ENCODE measurements at regions not wholly inside any gene's neighbourhood (a gene's known extent, or its start where the extent isn't known, plus 50 kb on each side); places are given as distances from the start of the nearest gene placed in this dataset.

DNA sequence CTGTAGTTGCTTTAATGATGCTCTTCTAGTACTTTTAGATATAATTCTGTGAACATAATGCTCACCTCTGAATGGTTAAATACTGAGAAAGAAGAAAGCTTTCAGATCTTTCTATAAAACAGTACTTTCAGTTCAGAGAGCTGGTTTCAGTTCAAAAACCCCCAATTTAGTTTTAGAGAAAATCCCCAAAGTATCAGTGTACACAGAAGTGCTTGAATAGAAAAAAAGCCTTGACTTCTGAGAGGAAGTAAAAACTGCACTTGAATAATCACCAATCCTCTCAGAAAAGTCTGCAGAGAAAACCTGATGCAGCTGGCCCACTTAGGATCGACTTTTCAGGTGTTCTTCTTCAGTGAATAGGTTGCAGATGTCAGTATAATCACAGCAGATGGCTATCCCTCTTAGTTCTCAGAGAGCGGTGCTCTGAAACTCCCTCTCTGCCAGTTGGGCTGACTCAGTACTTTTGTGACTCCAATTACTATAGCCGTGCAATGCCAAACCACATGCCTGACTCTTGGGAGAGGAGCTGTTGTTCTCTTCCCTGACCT, 616.3 kb downstream of the LRFN5 start:
- no peak for DNase-seq
- peak; percentile 71 to 87 for ATAC-seq
- intact Hi-C loops (cut with DNase I): no loop called here

DNA sequence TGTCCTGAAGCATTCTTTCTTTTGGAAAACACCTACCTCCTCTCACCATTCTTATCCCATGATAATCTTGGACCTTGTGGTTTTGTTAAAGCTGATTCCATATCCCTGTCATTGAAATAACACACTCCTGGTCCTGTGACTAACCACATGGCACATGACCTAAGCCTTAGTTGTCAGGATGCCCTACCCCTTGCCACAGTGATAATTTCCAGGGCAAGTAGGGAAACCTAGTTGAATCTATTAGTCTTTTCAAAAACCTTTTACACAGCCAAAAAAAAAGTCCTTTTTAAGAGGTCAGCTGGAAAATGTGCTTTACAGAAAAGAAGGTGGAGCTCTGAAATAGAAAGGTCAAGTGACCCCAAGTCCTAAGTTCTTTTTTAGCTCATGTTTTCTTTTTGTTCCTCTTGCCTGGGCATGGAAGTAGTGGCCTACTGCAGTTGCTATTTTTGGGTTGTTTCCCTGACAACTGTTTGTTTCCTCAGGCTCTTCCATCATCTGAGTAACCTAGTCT, 608.4 kb downstream of the LRFN5 start:
- intact Hi-C loops (cut with DNase I): no loop called here
- DNase-seq (no peak), ATAC-seq (peak in 1 of 2 donors; percentile 49)

DNA sequence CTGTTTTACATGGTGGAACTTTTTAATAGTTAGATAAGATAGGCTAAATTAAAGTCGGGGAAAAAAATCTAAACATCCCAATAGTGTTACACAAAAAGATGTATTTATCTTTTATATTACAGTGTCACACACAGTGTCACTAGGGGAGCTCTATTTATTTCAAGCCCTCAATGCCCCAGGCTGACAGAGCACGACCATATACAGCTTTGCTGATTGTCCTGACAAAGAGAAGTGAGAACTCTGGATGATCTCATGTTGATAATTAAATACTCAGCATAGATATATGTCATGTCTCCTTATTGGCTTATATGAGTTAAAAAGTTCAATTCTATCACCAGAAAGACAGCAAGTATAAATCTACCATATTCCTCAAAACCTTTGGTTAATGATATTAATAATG, 594.3 kb downstream of the LRFN5 start:
- ATAC-seq (no peak), DNase-seq (no peak)
- intact Hi-C loops (cut with DNase I): no loop called here

DNA sequence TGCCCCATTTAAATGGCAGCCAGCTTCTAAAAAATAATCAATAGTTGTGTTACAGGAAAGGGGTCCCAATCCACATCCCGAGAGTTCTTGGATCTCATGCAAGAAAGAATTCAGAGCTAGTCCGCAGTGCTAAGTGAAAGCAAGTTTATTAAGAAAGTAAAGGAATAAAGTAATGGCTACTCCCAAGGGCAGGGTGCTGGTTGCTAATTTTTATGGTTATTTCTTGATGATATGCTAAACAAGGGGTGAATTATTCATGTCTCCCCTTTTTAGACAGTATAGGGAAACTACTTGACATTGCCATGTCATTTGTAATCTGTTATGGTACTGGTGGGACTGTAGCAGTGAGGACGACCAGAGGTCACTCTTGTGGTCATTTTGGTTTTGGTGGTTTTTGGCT, 591.3 kb downstream of the LRFN5 start:
- intact Hi-C loops (cut with DNase I): no loop called here
- no peak for DNase-seq
- ATAC-seq: no peak

DNA sequence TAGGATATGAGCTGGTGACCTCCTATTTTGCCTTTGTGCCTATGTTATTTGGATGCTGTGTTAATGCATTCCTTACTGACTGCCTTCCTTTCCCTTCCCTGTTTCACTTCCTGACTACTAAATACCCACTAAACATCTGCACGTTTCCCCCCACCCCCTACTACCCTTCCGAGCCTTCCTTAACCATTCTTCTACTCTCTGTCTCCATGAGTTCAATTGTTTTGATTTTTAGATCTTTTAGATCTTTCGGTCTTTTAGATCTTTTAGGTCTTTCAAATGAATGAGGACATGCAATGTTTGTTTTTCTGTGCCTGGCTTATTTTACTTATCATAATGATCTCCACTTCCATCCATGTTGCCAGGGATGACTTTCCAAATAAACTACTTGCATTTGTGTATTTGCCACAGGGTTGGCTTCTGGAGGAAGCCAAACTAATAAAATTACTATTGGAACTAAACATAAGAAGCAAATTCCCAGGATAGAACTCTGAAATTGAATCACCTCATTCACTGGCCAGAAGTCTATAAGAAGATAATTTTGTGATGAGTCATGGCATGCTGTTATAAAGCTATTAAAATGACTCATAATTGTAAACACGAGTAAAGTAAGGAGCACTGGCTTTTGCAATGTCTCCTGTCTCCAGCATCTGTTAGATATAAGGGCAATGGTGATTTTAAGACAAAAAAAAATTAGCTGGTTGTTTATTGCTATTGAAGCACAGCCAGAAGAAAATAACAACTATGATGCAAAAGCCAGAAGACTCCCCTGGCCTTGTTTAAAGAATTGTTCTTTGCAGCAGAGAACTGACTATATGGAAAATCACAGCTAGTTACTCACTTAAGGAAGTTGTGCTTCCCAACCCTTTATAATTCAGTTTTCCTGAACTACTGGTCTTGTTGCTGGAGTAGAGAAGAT, 586.3 kb downstream of the LRFN5 start:
- intact Hi-C loops (cut with DNase I): no loop called here
- ATAC-seq (peak in 1 of 2 donors; percentile 79), DNase-seq (no peak)

DNA sequence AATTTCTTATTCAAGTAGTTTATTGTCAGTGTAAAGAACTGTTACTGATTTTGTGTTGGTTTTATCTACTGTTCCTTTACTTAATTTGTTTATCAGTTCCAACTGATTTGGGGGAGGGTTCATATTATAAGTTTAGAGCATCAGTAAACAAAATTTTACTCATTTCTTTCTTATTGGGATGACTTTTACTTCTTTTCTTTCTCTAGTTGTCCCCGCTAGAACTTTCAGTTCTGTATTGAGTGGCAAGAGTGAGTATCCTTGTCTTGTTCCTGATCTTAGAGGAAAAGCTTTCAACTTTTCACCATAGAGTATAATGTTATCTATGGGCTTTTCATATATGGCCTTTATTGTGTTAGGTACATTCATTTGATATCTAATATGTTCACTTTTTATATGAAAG, 584.1 kb downstream of the LRFN5 start:
- intact Hi-C loops (cut with DNase I): no loop called here
- no peak for ATAC-seq
- DNase-seq: no peak

DNA sequence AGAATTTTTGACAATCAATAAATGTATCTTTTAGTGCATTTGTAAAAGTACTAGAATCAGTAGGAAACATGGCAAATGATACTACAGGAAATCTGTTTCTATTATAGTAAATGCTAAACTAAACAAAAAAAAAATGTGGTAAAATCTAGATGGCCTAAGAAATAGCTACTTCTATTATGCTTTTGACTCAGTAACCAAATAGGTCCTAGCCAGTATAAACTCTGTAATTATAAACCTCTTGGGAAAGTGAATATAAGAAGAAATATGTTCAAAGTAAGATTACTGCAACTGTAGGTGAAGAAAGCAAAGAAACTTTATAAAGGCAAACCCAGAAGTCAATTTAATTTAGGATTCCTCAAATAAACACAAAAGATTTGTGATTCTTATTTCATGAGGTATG, 581.2 kb downstream of the LRFN5 start:
- DNase-seq (no peak), ATAC-seq (no peak)
- intact Hi-C loops (cut with DNase I): no loop called here

DNA sequence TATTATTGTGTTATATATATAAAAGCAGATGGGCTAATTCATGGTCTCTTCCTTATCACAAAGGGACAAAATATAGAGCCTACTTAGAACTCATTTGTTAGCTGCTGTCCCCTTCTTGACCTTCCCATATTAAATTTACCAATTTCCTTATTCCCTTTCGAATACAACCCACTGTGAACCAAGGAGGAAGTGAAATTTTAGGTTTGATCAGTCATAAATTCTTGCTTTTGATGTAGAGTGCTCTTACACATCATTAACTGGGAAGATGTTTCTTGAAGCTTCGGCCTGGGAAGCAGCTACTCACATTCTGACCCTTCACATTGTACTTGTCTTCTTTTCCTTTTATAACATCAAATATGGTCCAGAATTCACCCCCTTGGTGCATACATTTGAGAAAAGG, 579.0 kb downstream of the LRFN5 start:
- intact Hi-C loops (cut with DNase I): no loop called here
- ATAC-seq (no peak), DNase-seq (no peak)

DNA sequence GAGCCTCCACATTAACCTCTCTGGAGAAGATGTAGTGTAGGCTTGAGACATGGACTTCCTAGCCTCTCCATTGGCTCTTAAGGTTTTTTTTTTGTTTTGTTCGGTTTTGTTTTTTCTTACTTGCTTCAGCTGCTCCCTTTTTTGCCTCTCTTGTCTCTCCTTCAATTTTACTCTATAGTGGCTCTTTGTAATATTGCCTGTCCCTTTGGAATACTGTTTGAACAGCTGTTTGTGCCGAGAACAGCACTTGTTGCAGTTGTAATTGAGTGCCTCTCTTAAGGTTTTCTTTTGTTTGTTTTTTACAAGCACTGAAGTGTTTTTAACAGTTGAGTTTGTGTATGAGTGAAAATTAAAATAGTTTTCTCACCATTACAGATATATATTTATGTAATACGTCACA, 567.7 kb downstream of the LRFN5 start:
- intact Hi-C loops (cut with DNase I): no loop called here

DNA sequence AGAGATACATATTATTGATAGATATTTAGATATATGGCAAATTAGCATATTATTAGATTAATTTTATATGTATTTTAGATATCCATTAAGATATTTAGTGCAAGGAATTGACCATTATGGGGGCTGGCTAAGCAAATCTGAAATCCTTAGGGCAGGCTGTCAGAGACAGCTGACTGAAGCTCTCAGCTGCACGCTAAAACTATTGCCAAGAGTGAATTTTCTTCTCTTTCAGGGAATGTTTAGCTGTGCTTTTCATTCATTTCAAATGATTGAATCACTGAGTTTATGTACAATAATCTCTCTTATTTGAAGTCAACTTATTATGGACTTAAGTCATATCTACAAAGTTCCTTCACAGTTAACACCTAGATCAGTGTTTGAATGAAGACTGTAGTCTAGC, 566.5 kb downstream of the LRFN5 start:
- DNase-seq: no peak
- intact Hi-C loops (cut with DNase I): no loop called here
- ATAC-seq: no peak

More for the DNA sequence above, 567.7 kb downstream of the LRFN5 start:
- no peak for ATAC-seq
- DNase-seq: no peak

DNA sequence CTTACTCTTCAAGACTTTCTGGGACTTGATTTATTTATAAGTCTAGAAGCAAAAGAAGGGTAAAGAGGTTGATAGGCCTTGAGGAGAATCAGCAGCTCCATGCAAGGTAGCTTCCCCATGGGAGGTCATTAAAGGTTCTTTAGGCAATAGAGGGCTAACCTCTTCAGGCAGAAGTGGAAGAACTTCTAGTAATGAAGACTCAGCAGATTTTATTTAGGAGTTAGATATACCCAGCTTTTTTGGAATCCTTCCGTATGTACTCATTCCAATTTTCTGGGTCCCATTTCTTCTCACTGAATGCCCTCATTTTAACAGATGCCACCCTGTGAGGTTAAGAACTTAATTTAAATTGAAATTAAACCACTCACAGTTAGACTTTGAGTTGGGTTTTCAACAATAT, 565.6 kb downstream of the LRFN5 start:
- ATAC-seq: no peak
- intact Hi-C loops (cut with DNase I): no loop called here
- no peak for DNase-seq

DNA sequence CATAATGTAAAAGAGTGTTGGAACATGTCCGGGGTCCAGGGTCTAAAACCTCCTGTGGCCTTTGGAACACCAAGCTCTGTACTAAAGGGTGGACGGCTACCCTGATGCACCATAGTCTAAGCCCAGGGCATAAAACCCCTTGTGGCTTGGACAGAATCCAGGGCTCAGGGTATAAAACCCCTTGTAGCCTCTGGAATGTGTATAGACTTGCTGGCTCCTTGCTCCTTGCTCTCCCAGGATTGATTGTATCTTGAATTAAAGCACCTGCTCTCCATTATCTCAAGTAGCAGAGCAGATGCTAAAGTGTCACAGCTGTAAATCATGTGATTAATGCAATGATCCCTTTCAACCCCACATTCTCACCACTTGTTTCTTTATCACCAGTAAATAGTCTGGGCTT, 556.5 kb downstream of the LRFN5 start:
- intact Hi-C loops (cut with DNase I): no loop called here
- DNase-seq: no peak
- ATAC-seq: no peak

DNA sequence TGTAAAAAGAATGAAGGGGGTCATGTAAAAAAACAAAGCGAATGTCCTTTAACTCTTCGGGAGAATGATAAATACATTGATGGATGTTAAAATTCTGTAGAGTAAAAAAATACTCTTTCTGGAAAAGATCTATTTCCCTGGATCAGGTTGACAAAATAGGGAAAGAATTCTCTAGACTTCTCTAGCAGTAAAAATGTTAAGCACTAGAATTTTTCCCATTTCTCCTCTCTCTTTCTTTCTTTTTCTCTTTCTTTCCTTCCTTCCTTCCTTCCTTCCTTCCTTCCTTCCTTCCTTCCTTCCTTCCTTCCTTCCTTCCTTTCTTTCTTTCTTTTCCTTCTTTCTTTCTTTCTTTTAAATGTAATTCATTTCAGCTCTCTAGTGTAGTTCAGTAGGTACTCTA, 552.5 kb downstream of the LRFN5 start:
- DNase-seq: no peak
- no peak for ATAC-seq
- intact Hi-C loops (cut with DNase I): no loop called here

DNA sequence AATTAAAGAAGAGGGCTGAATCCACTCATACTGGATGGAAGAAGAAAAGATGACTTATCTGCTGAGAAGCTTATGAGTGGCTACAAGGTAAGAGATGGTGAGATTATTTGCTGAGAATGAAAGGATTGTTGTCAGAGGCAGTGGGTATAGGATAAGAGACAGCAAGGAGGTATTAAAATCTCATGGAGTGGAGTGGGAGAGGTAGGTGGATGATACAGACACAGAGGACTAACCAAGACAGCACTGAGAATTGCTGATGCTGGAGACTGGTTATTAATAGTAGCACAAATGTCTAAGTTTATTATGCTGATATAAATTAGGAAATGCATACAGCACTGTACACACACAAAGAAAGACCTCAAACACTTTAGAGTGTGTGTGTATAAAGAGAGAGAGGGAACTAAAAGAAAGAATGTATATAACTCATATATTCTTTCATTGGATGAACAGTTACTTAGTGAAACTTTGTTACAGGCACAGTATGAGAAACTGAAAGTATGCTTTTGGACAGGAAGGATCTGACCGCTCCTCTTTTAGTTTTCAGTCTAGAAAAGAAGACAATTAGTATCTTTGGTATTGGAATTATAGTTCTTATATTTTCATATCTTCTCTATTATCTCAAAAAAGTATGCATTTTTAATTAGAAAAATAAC, 543.1 kb downstream of the LRFN5 start:
- DNase-seq: no peak
- intact Hi-C loops (cut with DNase I): no loop called here
- no peak for ATAC-seq

DNA sequence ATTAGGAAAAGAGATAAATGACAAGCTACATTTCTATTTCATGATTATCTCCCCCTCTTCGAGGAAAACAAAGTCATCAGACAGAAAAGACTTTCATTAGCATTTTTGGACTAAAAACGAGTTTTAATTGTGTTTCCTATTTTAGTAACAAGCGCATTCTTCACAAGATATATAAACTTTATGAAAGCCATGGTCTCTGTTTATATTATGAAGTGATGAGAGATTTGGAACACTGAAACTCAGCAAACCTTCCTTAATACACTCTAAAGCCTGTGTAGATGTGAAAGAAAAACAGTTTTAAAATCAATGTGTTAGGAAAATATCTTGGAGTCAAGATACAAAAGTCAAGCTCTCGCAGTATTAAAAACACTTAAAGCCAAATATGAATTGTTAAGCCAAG, 539.1 kb downstream of the LRFN5 start:
- no peak for ATAC-seq
- intact Hi-C loops (cut with DNase I): no loop called here
- no peak for DNase-seq

DNA sequence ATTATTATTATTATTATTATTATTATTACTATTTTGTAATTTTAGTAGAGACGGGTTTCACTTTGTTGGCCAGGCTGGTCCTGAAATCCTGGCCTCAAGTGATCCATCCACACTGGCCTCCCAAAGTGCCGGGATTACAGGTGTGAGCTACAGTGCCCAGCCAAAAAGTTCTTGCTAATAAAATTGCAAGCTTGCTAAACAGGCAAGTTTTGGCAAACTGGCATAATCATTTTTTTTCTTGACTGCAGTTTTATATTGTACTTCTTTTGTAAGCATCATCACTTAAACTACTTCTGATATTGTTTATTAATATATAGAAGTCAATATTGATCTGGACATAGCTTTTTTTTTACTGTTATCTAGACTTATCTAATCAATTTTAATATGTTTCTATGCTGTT, 536.4 kb downstream of the LRFN5 start:
- DNase-seq: no peak
- intact Hi-C loops (cut with DNase I): no loop called here
- no peak for ATAC-seq

DNA sequence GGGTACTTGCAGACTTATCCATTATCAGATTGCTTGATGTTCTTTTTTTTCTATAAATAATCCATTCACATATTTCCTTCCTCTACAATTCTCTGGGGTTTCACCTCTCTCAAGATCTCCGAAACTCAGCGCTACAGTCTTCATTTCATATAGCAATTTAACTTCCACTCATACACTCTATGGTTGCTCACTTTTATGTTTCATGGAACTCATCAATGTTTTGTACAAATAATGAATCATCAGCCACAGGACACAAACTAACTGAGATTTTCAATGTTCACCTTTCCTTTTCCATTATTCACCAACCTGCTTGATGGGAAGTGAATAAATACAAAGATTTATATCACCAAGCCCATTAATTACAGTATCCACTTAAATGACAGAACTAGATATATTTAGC, 534.7 kb downstream of the LRFN5 start:
- intact Hi-C loops (cut with DNase I): no loop called here
- no peak for DNase-seq
- no peak for ATAC-seq

DNA sequence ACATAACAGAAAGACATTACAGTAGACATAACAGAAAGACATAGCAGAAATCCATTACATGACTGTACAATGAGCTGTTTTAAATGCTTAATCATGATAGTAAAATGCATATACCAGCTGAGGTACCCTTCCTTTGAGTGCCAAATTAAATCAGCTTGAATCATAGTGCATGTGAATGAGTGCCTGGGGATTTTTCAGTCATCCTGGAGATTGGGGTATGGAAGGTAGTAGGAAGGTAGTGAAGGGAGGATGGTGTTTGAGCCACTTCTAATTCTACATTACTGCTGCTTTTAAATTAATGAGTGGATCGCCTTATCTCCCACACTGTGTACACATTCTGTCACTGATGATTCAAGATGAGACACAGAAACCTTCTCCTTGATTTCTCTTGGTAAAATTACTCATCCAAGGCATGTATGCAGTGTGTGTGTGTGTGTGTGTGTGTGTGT, 534.2 kb downstream of the LRFN5 start:
- intact Hi-C loops (cut with DNase I): no loop called here
- ATAC-seq (no peak), DNase-seq (no peak)

DNA sequence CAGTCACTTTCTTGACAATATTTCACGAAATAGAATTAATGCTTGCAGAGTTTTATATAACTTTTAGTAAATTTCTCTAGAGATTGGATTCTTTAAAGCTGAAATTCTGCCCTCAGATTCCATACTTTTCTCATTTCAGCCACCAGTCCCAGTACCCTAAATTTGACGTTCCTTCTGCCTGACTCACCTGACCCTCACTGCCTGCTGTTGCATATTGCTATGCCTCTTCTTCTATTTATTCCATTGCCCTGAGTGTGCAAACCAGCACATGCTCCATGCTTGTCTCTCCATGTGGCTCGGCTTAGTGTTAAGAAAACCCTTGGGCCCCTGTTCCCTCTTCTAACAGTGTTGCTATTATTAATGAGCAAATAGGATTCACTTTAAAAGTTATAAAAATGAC, 533.3 kb downstream of the LRFN5 start:
- intact Hi-C loops (cut with DNase I): no loop called here

DNA sequence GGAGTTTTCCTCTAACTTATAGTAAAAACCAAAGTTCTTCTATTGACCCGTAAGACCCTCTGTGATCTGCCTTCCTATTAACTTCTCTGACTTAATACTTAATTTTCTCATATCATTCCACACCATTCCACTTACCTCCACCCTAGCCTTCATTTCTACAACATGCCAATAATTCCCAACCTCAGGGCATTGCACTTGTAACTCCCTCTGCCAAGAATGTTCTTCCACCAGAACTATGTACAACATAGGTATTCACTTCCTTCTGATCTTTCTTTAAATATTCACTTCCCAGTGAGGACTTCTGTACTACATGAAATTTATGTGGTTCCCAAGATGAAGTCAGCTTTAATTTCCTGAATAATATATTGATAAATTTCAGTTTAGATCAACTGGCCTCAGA, 531.7 kb downstream of the LRFN5 start:
- DNase-seq (no peak), ATAC-seq (no peak)
- intact Hi-C loops (cut with DNase I): no loop called here

More for the DNA sequence above, 533.3 kb downstream of the LRFN5 start:
- ATAC-seq (no peak), DNase-seq (no peak)

Data from left cardiac atrium (tissue), 4 donors.